IMR-90 (cell line): ENCODE measurements at regions not wholly inside any gene's neighbourhood (a gene's known extent, or its start where the extent isn't known, plus 50 kb on each side); places are given as distances from the start of the nearest gene placed in this dataset.
A peak's percentile ranks its signal among the peaks of the same experiment; 100 is the strongest.

Experiments used
- ATAC-seq: fragments of 200-7000 bp; cut with Tn5 transposase; 2 replicates; pipeline ENCODE4 v1.9.1; 2020; ENCODE audit warnings: low read depth, mild to moderate bottlenecking, moderate library complexity
- BruUV-seq: library from RNA; stranded (reverse); fragments of 400-500 nt; replicated peaks from 2 replicates; lab custom pipeline; 2021; lab: Mats Ljungman, UMichigan
- CTCF ChIA-PET: fragments of 300-600 bp; formaldehyde crosslinking; extraction: SDS; loops from one replicate; lab custom pipeline; 2021; ENCODE audit warnings: antibody characterized with exemption; lab: Yijun Ruan, JAX
- POLR2A ChIA-PET: fragments of 300-600 bp; sonication (Branson Sonifier 250); formaldehyde crosslinking; loops from one replicate; lab custom pipeline; 2022; ENCODE audit warnings: antibody characterized with exemption; ENCODE audit not compliant: unreplicated experiment; lab: Charles Lee
- DNase-seq: peaks from one replicate; pipeline ENCODE4 v3.0.0; 2013
- H2AFZ ChIP-seq: replicated peaks from 2 replicates; pipeline ENCODE3; 2013; ENCODE audit warnings: low read length, mild to moderate bottlenecking; ENCODE audit not compliant: poor library complexity
- H2AK5ac ChIP-seq: 2 replicates; pipeline ENCODE4 v1.6.1; 2013; ENCODE audit warnings: low read depth, low read length, inconsistent platforms
- H2AK9ac ChIP-seq: replicated peaks from 2 replicates; pipeline ENCODE3; 2013; ENCODE audit warnings: mild to moderate bottlenecking, low read depth, low read length, moderate library complexity; ENCODE audit not compliant: poor library complexity
- H2BK120ac ChIP-seq: 2 replicates; pipeline ENCODE4 v1.6.1; 2013; ENCODE audit warnings: low read depth, low read length, inconsistent platforms
- H2BK15ac ChIP-seq: 3 replicates; pipeline ENCODE4 v1.6.1; 2013; ENCODE audit warnings: low read depth, low read length, inconsistent platforms
- H2BK20ac ChIP-seq: 2 replicates; pipeline ENCODE4 v1.6.1; 2013; ENCODE audit warnings: low read depth, mild to moderate bottlenecking, inconsistent platforms, low read length, moderate library complexity
- H2BK5ac ChIP-seq: 2 replicates; pipeline ENCODE4 v1.6.1; 2013; ENCODE audit warnings: mild to moderate bottlenecking, low read depth, low read length, inconsistent platforms; ENCODE audit not compliant: poor library complexity, severe bottlenecking
- H3K14ac ChIP-seq: replicated peaks from 2 replicates; pipeline ENCODE4 v1.6.1; 2013; ENCODE audit warnings: low read depth, low read length, inconsistent platforms
- H3K18ac ChIP-seq: 2 replicates; pipeline ENCODE4 v1.6.1; 2013; ENCODE audit warnings: low read depth, low read length, control low read depth
- H3K23ac ChIP-seq: 2 replicates; pipeline ENCODE4 v1.6.1; 2013; ENCODE audit warnings: low read depth, low read length, inconsistent platforms
- H3K27ac ChIP-seq: 2 replicates; pipeline ENCODE4 v1.5.1; 2013; ENCODE audit warnings: mild to moderate bottlenecking, control low read depth, low read length; ENCODE audit not compliant: insufficient read depth
- H3K27me3 ChIP-seq: 2 replicates; pipeline ENCODE4 v1.6.1; 2013; ENCODE audit warnings: low read length; ENCODE audit not compliant: control insufficient read depth, insufficient read depth
- H3K36me3 ChIP-seq: 2 replicates; pipeline ENCODE4 v1.6.1; 2013; ENCODE audit warnings: low read length, mixed read lengths; ENCODE audit not compliant: control insufficient read depth, insufficient read depth
- H3K4ac ChIP-seq: 2 replicates; pipeline ENCODE4 v1.6.1; 2013; ENCODE audit warnings: low read depth, low read length, inconsistent platforms
- H3K4me1 ChIP-seq: 2 replicates; pipeline ENCODE4 v1.6.1; 2013; ENCODE audit warnings: low read length, mixed read lengths; ENCODE audit not compliant: control insufficient read depth, insufficient read depth
- H3K4me2 ChIP-seq: 2 replicates; pipeline ENCODE4 v1.6.1; 2013; ENCODE audit warnings: low read depth, mild to moderate bottlenecking, control low read depth, low read length, moderate library complexity
- H3K4me3 ChIP-seq: 2 replicates; pipeline ENCODE4 v1.5.1; 2013; ENCODE audit warnings: low read depth, mild to moderate bottlenecking, control low read depth, low read length, moderate library complexity; ENCODE audit not compliant: insufficient read depth
- H3K56ac ChIP-seq: 2 replicates; pipeline ENCODE4 v1.6.1; 2013; ENCODE audit warnings: low read length, inconsistent platforms; ENCODE audit not compliant: insufficient read depth; ENCODE audit errors: extremely low read depth
- H3K79me1 ChIP-seq, 2 experiments: 2 replicates each; pipeline ENCODE4 v1.6.1; 2013; ENCODE audit warnings: low read length in 2 of 2, inconsistent platforms in 1 of 2, low read depth in 1 of 2
- H3K9ac ChIP-seq: 2 replicates; pipeline ENCODE4 v1.6.1; 2013; ENCODE audit warnings: low read depth, low read length, control low read depth
- H3K9me1 ChIP-seq: 2 replicates; pipeline ENCODE4 v1.6.1; 2013; ENCODE audit warnings: low read length, inconsistent platforms; ENCODE audit not compliant: insufficient read depth
- H3K9me3 ChIP-seq: 2 replicates; pipeline ENCODE4 v1.6.1; 2013; ENCODE audit warnings: low read length; ENCODE audit not compliant: control insufficient read depth, insufficient read depth
- H4K20me1 ChIP-seq: 2 replicates; pipeline ENCODE4 v1.6.1; 2013; ENCODE audit warnings: low read length, inconsistent platforms; ENCODE audit not compliant: insufficient read depth
- H4K5ac ChIP-seq: 2 replicates; pipeline ENCODE4 v1.6.1; 2013; ENCODE audit warnings: mild to moderate bottlenecking, low read depth, low read length, control low read depth
- H4K8ac ChIP-seq, 2 experiments: 2 replicates each; pipeline ENCODE4 v1.6.1; 2013; ENCODE audit warnings: low read depth in 2 of 2, low read length in 2 of 2, control low read depth in 1 of 2, inconsistent platforms in 1 of 2
- H4K91ac ChIP-seq: 2 replicates; pipeline ENCODE4 v1.6.1; 2013; ENCODE audit warnings: low read depth, low read length, inconsistent platforms; ENCODE audit not compliant: insufficient read depth
- BHLHE40 ChIP-seq: fragments of 150-350 bp; IDR thresholded peaks from 2 replicates; pipeline ENCODE4 v1.6.1; 2016; ENCODE audit warnings: mild to moderate bottlenecking, low read depth, low read length
- CEBPB ChIP-seq: IDR thresholded peaks from 2 replicates; pipeline ENCODE4 v1.6.1; 2012; ENCODE audit warnings: low read depth, low read length, improper control_type of control experiment
- CHD1 ChIP-seq: IDR thresholded peaks from 2 replicates; pipeline ENCODE4 v1.6.1; 2012; ENCODE audit warnings: low read depth, low read length, improper control_type of control experiment
- CTCF ChIP-seq: conservative IDR thresholded peaks from 2 replicates; pipeline ENCODE4 v1.5.1; 2012; ENCODE audit warnings: mild to moderate bottlenecking, low read depth, low read length, improper control_type of control experiment
- FOS ChIP-seq: fragments of 150-350 bp; IDR thresholded peaks from 2 replicates; pipeline ENCODE4 v1.6.1; 2016; ENCODE audit warnings: low read depth, low read length
- MAZ ChIP-seq: IDR thresholded peaks from 2 replicates; pipeline ENCODE4 v1.6.1; 2012; ENCODE audit warnings: low read depth, mild to moderate bottlenecking, low read length, improper control_type of control experiment, moderate library complexity, borderline replicate concordance
- RAD21 ChIP-seq: IDR thresholded peaks from 2 replicates; pipeline ENCODE4 v1.6.1; 2012; ENCODE audit warnings: low read length, improper control_type of control experiment
- RCOR1 ChIP-seq: IDR thresholded peaks from 2 replicates; pipeline ENCODE4 v1.6.1; 2012; ENCODE audit warnings: mild to moderate bottlenecking, low read length, improper control_type of control experiment; ENCODE audit not compliant: insufficient replicate concordance
- SMC3 ChIP-seq: fragments of 150-350 bp; IDR thresholded peaks from 2 replicates; pipeline ENCODE4 v1.6.1; 2016; ENCODE audit warnings: low read depth, mild to moderate bottlenecking, antibody characterized with exemption, low read length, moderate library complexity
- USF2 ChIP-seq: fragments of 150-350 bp; IDR thresholded peaks from 2 replicates; pipeline ENCODE4 v1.6.1; 2017; ENCODE audit warnings: mild to moderate bottlenecking, antibody characterized with exemption, low read length, low read depth
- WGBS, 2 experiments: methylation state at CpG; one replicate each; pipeline versions ENCODE4 v1.1.5 to v1.1.7; 2013; ENCODE audit warnings: missing lambda C conversion rate in 2 of 2; ENCODE audit not compliant: insufficient read length in 1 of 2; ENCODE audit errors: extremely low coverage in 2 of 2; 5-methylcytosine and 5-hydroxymethylcytosine counted together
- dilution Hi-C: fragments of 300-500 bp; cut with HindIII; formaldehyde crosslinking; loops from one replicate; pipeline ENCODE4 v1.14.3; 2018; ENCODE audit warnings: low sequenced_read_pairs; ENCODE audit not compliant: unreplicated experiment
- in situ Hi-C: fragments of 300-500 bp; cut with MboI; formaldehyde crosslinking; loops from 3 replicates; pipeline ENCODE4 v1.14.3; 2019; ENCODE audit warnings: low sequenced_read_pairs, inconsistent platforms, mixed read lengths
- intact Hi-C: fragments of 100-400 bp; cut with micrococcal nuclease; formaldehyde crosslinking; loops from 2 replicates; pipeline ENCODE4 v1.10.0; 2022

GRCh38 chr9:115213818-115214334 is 95.9 kb upstream of the TNC start:
- Histone ChIP-seq H3K27me3 (no peaks in the 10 kb centered on the region), H2BK15ac (no peak overlapping the region), H3K23ac (no peak overlapping the region), H4K20me1 (no peaks in the 10 kb centered on the region), H2BK5ac (no peak overlapping the region), H4K5ac (no peak overlapping the region), H2AK9ac (no peak overlapping the region), H3K4me2 (no peak overlapping the region), H2BK120ac (no peak overlapping the region), H3K27ac (no peak overlapping the region), H3K4me1 (peaks cover 12% of the 10 kb centered on the region), H3K9me1 (peaks cover 2% of the 10 kb centered on the region; the same call in 1 of the 2 replicates), H2BK20ac (peak overlapping the region; percentile 37; the same call in 1 of the 2 replicates), H4K8ac (no peak overlapping the region; a peak in 1 of 4 replicates), H2AK5ac (no peak overlapping the region), H2AFZ (no peak overlapping the region), H3K36me3 (no peaks in the 10 kb centered on the region), H3K14ac (no peak overlapping the region), H3K4me3 (no peak overlapping the region), H3K4ac (peak overlapping the region; percentile 14; the same call in 1 of the 2 replicates), H3K56ac (no peak overlapping the region), H4K91ac (no peak overlapping the region), H3K79me1 (no peaks in the 10 kb centered on the region), H3K9ac (no peak overlapping the region), H3K9me3 (no peaks in the 10 kb centered on the region), H3K18ac (peak overlapping the region; percentile 18; the same call in 1 of the 2 replicates)
- ChIA-PET CTCF (interaction anchor here (0.6 kb wide), 1 partner anchor 310 kb away, joined by 4 read pairs; no protein-coding TSS in a partner anchor), POLR2A (no interaction called here)
- in situ Hi-C loops = no loop called here
- BruUV-seq = no TSS peak
- dilution Hi-C loops = no loop called here
- DNase-seq (peak; percentile 94), ATAC-seq (peak; percentile 50; the same call in 1 of the 2 replicates)
- peak; percentile 62 for TF ChIP-seq RCOR1
- TF ChIP-seq USF2 = no peak
- TF ChIP-seq MAZ = peak; percentile 16; the same call in 1 of the 2 replicates
- peak; percentile 93 for TF ChIP-seq CEBPB
- 0 out of 2 replicates have a peak, but pooled peaks have one; percentile 7 for TF ChIP-seq RAD21
- no peak for TF ChIP-seq SMC3
- no peak for TF ChIP-seq CHD1
- TF ChIP-seq FOS = peak; percentile 52; the same call in 1 of the 2 replicates
- no peak for TF ChIP-seq CTCF
- 0 out of 2 replicates have a peak, but pooled peaks have one; percentile 27 for TF ChIP-seq BHLHE40
- no CpG with 5 or more reads among the region's 2 CpGs for WGBS, 2 experiments
- intact Hi-C loops = loop anchor here (5.0 kb wide), 1 partner anchor 197 kb away; no protein-coding TSS in a partner anchor
